ACC112 (cell line): ENCODE measurements at regions not wholly inside any gene's neighbourhood (a gene's known extent, or its start where the extent isn't known, plus 50 kb on each side); places are given as distances from the start of the nearest gene placed in this dataset.
A peak's percentile ranks its signal among the peaks of the same experiment; 100 is the strongest.

ENCODE experiments used
- H2AFZ ChIP-seq: fragments of 200-600 bp; sonication (generic); one replicate; pipeline ENCODE4 v1.6.0; 2017; ENCODE audit warnings: antibody characterized with exemption, low read length; ENCODE audit not compliant: unreplicated experiment
- H3K27ac ChIP-seq: fragments of 200-600 bp; sonication (generic); 2 replicates; pipeline ENCODE4 v1.5.1; 2014; ENCODE audit warnings: low read depth, mild to moderate bottlenecking, antibody characterized with exemption, low read length, moderate library complexity
- H3K27me3 ChIP-seq: fragments of 200-600 bp; sonication (generic); 2 replicates; pipeline ENCODE4 v1.6.1; 2014; ENCODE audit warnings: mild to moderate bottlenecking, antibody characterized with exemption, low read length, moderate library complexity, mixed read lengths; ENCODE audit not compliant: insufficient read depth
- H3K36me3 ChIP-seq: fragments of 200-600 bp; sonication (generic); 2 replicates; pipeline ENCODE4 v1.6.1; 2016; ENCODE audit warnings: mild to moderate bottlenecking, antibody characterized with exemption, low read length, moderate library complexity, mixed read lengths; ENCODE audit not compliant: insufficient read depth
- H3K4me1 ChIP-seq: fragments of 200-600 bp; sonication (generic); one replicate; pipeline ENCODE4 v1.6.1; 2016; ENCODE audit warnings: low read length, mixed read lengths; ENCODE audit not compliant: insufficient read depth, unreplicated experiment, control insufficient read depth
- H3K4me3 ChIP-seq: fragments of 200-600 bp; sonication (generic); 2 replicates; pipeline ENCODE4 v1.5.1; 2014; ENCODE audit warnings: mild to moderate bottlenecking, low read depth, low read length
- H3K79me2 ChIP-seq: fragments of 200-600 bp; sonication (generic); one replicate; pipeline ENCODE4 v1.6.0; 2016; ENCODE audit warnings: low read length; ENCODE audit not compliant: control insufficient read depth, unreplicated experiment, insufficient read depth

DNA sequence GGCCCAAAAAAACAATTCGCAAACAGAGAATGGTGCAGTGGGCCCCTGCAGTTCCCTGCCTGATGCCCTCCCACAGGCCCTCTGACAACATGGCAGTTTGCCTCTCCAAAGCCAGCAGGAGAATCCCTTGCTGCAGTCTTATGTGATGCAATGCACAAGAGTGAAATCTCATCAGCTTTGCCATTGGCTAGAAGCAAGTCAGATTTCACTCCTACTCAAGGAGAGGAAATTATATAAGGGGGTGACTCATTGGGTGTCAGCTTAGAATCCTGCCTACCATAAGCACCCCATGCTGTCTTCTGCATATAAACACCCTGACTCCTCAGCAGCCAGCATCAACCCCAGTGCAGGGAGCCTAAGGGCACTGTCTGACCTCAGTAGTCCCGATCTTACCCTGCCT lies 157.3 kb upstream of the LDB2 start:
- Histone ChIP-seq H2AFZ (no peak overlapping the region), H3K36me3 (no peaks in the 10 kb centered on the region), H3K4me3 (no peak overlapping the region), H3K4me1 (peaks cover 23% of the 10 kb centered on the region), H3K79me2 (no peaks in the 10 kb centered on the region), H3K27me3 (no peaks in the 10 kb centered on the region), H3K27ac (no peak overlapping the region)

DNA sequence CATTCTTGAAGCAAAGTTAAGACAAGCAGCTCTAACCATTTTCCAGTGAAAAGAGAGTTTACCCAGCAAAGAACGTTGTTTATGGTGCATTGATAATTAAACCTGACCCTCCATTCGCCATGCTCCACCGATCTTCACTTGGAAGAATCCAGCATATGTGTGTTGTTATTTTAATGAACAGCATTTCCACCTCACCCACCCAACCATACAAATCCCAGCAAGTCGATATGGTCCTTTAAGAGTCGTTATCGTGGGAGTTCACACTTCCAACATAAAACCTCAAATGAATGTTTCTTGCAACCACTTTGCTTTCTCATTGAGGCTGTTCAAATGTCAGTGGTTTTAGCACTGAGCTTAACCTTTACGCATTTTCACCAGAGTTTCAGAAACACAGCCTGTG lies 147.4 kb upstream of the LDB2 start:
- Histone ChIP-seq H3K4me1 (no peaks in the 10 kb centered on the region), H3K4me3 (no peak overlapping the region), H3K36me3 (no peaks in the 10 kb centered on the region), H3K79me2 (no peaks in the 10 kb centered on the region), H2AFZ (no peak overlapping the region), H3K27ac (no peak overlapping the region), H3K27me3 (no peaks in the 10 kb centered on the region)

DNA sequence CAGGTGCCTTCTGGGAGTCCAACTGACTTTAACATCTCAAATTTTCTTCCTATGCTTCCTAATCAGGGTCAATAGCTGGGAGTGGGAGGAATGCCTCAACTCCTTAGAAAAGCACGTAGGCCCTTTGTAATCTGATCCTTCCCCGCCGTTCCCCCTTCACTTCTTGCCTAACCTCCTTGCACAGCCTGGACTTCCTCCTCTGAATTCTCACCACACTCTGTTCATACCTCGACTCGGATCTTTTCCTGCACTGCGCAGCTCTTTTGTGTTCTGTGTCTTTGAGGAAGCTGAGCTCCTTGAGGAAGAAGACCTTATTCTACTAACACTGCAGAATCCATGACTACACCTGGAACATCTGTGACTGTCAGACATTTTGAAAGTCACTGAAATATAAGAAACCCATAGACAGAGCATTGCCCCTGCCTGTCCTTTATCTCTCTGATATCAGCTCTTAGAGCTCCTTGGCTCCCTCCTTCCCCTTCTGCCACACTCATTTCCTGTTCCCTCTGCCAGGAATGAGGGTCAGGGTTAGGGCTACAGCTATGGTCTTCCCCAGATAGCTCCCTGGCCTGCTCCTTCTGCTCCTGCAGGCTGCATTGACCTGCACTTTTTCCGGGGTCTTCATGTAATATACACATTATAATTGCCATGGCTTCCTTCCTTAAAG lies 140.2 kb upstream of the LDB2 start:
- H3K4me1 ChIP-seq, result no peaks in the 10 kb centered on the region
- H3K27me3 ChIP-seq, result no peaks in the 10 kb centered on the region
- no peaks in the 10 kb centered on the region for H3K79me2 ChIP-seq
- H3K36me3 ChIP-seq, result no peaks in the 10 kb centered on the region
- H2AFZ ChIP-seq, result no peak overlapping the region
- no peak overlapping the region for H3K4me3 ChIP-seq
- H3K27ac ChIP-seq, result no peak overlapping the region

DNA sequence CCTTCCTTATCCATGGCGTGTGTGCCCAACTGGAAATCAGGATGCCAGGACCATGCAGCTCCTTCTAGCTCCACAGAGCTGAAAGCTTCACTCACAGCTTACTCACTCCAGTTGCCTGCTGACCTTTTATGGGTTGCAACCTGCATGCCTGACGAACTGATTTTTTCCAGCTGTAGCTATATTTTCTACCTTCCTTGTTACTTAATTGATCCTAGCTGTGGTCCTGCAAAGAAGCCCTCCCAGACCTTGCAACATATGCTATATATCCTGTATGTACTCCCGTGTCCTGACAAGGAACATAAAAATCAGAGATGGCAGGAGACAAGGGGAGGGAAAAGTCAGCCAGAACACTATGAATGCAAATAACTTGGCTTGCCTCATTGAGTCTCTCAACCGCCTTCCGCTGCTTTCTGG lies 135.3 kb upstream of the LDB2 start:
- Histone ChIP-seq H3K4me3 (no peak overlapping the region), H3K79me2 (no peaks in the 10 kb centered on the region), H2AFZ (no peak overlapping the region), H3K27me3 (no peaks in the 10 kb centered on the region), H3K27ac (no peak overlapping the region), H3K4me1 (peaks cover 23% of the 10 kb centered on the region), H3K36me3 (no peaks in the 10 kb centered on the region)

DNA sequence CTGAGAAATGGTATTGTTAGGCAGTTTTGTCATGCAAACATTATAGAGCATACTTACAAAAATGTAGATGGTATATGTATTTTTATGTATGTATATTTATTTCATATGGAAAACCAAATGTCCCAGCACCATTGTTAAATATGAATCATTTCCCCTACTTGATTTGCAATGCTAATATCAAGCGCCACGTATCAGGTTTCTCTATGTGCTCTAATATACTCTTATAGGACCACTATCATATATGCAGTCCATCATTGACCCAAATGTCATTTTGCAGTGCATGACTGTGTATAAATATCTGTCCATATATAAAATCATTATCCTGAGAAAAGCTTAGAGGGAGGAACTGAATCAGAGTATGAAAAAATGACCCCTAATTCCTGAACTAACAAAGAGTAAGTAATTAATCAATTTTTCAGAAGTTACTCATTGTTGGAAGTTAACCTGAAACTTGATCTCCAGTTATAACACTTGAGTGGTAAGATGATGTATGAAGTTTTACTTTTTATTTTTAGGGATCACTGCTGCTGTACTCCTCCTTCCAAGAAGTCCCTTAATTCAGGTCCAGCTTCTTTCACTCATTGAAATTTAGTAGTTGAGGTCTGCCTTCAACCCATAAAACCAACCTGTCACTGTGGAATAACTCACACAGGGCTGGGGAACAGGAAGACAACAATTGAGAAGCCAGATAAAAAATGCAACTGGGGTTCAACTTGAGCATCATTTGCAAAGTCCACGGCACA lies 134.8 kb upstream of the LDB2 start:
- H3K27ac ChIP-seq, result no peak overlapping the region
- H3K79me2 ChIP-seq, result no peaks in the 10 kb centered on the region
- H3K36me3 ChIP-seq, result no peaks in the 10 kb centered on the region
- H3K4me3 ChIP-seq, result no peak overlapping the region
- H3K27me3 ChIP-seq, result no peaks in the 10 kb centered on the region
- H3K4me1 ChIP-seq, result peaks cover 25% of the 10 kb centered on the region
- no peak overlapping the region for H2AFZ ChIP-seq

DNA sequence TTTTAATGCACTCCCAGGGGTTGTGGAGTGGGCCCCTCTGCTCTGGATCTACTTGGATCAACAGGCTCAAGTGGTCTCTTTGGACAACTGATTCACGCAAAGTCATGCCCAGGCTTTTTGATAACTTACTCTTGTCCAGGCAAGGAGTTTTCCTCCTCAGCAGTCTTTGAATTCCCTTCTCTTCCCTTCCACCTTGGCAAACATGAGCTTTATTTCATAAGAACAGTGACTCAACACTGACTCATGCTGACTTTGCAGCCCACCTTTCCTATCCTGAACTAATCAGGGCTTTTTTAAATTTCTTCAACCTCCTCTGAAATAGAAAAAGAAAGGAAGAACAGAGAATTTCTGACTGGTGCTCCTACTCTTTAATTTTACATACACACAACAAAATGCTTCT lies 132.1 kb upstream of the LDB2 start:
- Histone ChIP-seq H3K4me3 (no peak overlapping the region), H3K4me1 (peaks cover 37% of the 10 kb centered on the region), H3K27ac (peak overlapping the region; percentile 55), H2AFZ (no peak overlapping the region), H3K79me2 (no peaks in the 10 kb centered on the region), H3K36me3 (no peaks in the 10 kb centered on the region), H3K27me3 (no peaks in the 10 kb centered on the region)

DNA sequence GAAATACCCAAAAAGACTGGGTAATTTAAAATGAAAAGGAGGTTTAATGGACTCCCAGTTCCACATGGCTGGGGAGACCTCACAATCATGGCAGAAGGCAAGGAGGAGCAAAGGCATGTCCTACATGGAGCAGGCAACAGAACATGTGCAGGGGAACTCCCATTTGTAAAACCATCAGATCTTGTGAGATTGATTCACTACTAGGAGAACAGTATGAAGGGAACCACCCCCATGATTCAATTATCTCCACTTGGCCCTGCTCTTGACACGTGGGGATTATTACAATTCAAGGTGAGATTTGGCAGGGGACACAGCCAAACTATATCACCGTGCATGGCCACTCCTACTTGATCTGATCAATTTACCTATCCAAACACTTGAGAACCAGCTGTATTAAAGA lies 131.5 kb upstream of the LDB2 start:
- Histone ChIP-seq H2AFZ (no peak overlapping the region), H3K79me2 (no peaks in the 10 kb centered on the region), H3K36me3 (no peaks in the 10 kb centered on the region), H3K4me3 (no peak overlapping the region), H3K27ac (peak overlapping the region; percentile 55), H3K27me3 (no peaks in the 10 kb centered on the region), H3K4me1 (peaks cover 37% of the 10 kb centered on the region)

DNA sequence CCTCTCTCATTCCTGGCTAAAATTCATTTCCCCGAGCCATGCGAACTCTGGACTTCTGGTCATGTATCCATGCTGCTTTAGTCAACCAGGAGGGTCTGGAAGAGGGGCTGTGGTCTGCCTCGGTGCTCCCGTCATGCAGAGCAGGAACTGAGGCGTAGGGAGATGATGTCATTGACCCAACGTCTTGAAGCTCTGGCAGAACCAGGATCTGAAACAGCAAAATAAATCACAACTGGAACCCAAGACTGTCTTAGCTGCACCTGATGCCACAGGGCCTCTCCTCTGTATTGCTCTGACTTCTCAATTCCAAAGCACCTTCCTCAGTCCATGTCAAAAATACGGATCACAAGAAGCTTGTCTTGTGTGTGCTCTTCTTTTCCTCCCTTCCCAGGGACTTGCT lies 131.0 kb upstream of the LDB2 start:
- Histone ChIP-seq H3K79me2 (no peaks in the 10 kb centered on the region), H3K4me1 (peaks cover 41% of the 10 kb centered on the region), H3K27ac (no peak overlapping the region), H3K4me3 (no peak overlapping the region), H2AFZ (no peak overlapping the region), H3K27me3 (no peaks in the 10 kb centered on the region), H3K36me3 (no peaks in the 10 kb centered on the region)

DNA sequence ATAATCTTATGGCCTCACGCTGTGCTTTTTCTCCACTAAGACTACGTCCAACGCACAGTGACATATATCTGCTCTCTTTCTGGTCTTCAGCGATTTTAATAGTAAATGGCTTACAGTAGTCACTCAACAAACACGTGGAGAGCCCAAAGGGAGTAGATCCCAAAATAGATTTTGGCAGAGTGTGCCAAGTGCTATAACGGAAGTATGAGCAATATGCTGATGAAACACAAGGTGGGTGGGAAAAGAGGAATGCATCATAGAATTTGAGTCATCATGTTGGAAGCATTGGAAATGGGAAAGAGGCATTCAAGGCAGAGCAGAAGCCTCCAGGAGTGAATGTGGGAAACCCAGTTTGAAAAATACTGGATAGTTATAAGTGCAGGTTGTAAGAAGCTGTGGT lies 129.1 kb upstream of the LDB2 start:
- H3K4me3 ChIP-seq, result no peak overlapping the region
- H3K79me2 ChIP-seq, result no peaks in the 10 kb centered on the region
- no peaks in the 10 kb centered on the region for H3K36me3 ChIP-seq
- peaks cover 38% of the 10 kb centered on the region for H3K4me1 ChIP-seq
- peak overlapping the region; percentile 3; the same call in 1 of the 2 replicates for H3K27ac ChIP-seq
- no peak overlapping the region for H2AFZ ChIP-seq
- H3K27me3 ChIP-seq, result no peaks in the 10 kb centered on the region

DNA sequence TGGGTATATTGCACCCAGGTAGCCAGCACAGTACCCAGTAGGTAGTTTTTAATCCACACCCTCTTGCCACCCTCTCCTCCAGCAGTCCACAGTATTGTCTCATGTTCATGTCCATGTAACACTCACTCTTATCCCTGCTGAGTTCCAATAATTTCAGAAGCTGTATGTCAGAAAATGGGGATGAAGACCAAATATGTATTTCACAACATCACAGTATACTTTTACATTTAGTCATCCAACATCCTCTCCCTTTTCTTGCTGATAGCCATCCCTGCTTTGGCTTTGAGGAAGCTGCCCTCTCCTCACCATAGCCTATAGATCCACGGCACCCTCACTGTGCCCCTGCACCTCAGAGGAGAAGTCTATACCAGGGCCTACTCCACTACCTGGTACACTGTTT lies 126.0 kb upstream of the LDB2 start:
- no peak overlapping the region for H3K27ac ChIP-seq
- H3K27me3 ChIP-seq, result no peaks in the 10 kb centered on the region
- H2AFZ ChIP-seq, result no peak overlapping the region

DNA sequence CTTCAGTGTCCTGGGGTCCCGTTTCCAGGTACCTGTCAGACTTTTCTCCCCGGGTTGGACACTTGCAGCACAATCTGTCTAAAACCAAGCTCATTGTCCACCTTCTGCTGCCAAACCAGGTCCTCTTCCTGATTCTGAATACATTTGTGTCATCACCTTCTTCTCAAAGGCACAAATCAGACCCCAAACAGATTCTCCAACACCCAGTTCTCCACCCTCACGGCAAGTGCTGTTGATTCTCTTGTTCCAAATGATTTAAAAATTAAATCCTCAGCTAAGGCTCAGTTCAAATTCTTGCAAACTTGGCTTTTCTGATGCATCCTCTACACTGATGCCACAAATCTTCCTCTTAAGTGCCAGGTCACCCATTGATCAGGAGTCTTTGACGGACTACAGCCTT lies 122.5 kb upstream of the LDB2 start:
- no peaks in the 10 kb centered on the region for H3K27me3 ChIP-seq

More for the DNA sequence above, 126.0 kb upstream of the LDB2 start:
- peaks cover 20% of the 10 kb centered on the region for H3K4me1 ChIP-seq
- no peaks in the 10 kb centered on the region for H3K36me3 ChIP-seq
- no peak overlapping the region for H3K4me3 ChIP-seq
- no peaks in the 10 kb centered on the region for H3K79me2 ChIP-seq

More for the DNA sequence above, 122.5 kb upstream of the LDB2 start:
- no peak overlapping the region for H3K4me3 ChIP-seq
- no peaks in the 10 kb centered on the region for H3K36me3 ChIP-seq
- no peaks in the 10 kb centered on the region for H3K79me2 ChIP-seq
- H3K27ac ChIP-seq, result no peak overlapping the region
- H2AFZ ChIP-seq, result no peak overlapping the region
- peaks cover 5% of the 10 kb centered on the region for H3K4me1 ChIP-seq
